T-helper 9 cell (primary cell): ENCODE measurements at regions not wholly inside any gene's neighbourhood (a gene's known extent, or its start where the extent isn't known, plus 50 kb on each side); places are given as distances from the start of the nearest gene placed in this dataset.
"Not testable (repeated sequence)": the region's sequence is repeated elsewhere in the genome, so short reads cannot be mapped to it uniquely, and the experiment has no call there.

Experiments used
- DNase-seq: peaks from one replicate; pipeline ENCODE4 v3.0.0-alpha.2; 2020

- DNase-seq, result no peak
Observed at GRCh38 chr2:237218756-237219155, 133.1 kb downstream of the COPS8 start.

- DNase-seq, result no peak
Observed at GRCh38 chr2:237219826-237220225, 134.1 kb downstream of the COPS8 start.

- no peak for DNase-seq
Observed at GRCh38 chr2:237221443-237221842, 135.8 kb downstream of the COPS8 start.

GRCh38 chr2:237222178-237222577 lies 136.5 kb downstream of the COPS8 start:
- DNase-seq, result no peak

DNA sequence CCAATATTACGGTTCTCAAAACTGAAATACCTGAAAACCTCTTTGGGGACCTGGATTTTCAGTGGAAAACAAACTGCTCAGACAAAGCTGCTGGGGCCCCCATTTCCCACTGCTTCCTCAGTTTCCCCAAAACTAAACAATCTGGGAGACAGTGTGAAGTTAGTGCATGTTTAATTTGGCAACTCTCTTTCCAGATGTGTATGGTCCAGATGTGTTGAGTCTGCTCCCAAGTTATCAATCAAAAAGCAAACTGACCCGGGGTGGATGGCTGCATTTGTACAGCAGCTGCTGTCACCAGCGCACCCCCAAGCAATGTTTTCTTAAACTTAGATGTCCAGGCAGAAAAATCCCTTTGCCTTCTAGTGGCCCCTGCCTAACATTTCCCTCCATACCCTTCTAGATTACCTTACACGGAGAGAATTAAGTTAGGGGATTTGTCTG lies 136.9 kb downstream of the COPS8 start:
- DNase-seq, result no peak

DNA sequence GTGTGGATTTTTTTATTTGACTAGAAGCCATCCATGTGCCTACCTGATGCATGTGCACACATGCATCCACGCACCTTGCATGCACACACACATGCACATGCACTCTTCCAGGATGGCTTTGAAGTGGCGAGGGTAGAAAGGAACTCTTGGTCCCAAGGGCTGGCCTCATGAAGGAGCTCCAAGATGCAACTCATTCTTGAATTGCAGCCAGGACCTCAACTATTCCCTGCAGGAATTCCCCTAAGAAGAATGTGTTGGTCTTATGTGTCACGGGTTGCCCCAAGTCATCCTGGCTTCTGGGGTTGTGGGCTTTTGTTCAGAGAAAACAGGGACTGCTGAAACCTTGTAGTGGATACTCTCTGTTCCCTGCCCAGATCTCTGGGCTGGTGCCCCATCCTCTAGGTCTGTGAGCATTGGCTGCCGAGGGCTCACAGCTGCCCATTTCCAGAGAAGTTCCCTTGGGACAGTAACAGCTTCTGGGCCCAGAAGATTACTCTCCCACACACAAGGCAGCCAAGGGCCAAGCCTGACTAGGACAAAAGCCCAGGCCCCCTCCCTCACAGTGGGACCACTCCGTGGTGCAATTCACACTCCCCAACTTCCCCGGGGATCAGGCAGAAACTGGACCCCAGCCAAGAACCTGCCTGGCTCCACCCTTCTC lies 137.6 kb downstream of the COPS8 start:
- DNase-seq, result no peak

DNA sequence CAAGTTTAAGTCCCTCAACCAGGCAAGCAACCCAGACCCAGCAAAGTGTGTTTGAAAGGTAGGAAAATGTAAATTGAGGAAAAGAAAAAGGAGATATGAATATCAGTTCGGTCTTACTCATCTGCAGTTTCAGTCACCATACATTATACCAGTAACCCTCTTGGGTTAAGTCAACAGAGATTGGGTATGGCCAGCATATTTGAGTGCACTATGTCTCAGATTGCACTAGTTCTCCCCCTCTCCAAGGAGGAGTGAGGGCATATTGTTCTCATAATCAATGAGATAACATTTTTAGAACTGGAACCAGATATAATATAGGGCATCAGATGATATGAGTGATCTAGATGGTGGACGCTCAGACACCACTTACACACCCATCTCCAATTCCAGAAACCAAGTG lies 141.5 kb downstream of the COPS8 start:
- DNase-seq, result no peak

DNA sequence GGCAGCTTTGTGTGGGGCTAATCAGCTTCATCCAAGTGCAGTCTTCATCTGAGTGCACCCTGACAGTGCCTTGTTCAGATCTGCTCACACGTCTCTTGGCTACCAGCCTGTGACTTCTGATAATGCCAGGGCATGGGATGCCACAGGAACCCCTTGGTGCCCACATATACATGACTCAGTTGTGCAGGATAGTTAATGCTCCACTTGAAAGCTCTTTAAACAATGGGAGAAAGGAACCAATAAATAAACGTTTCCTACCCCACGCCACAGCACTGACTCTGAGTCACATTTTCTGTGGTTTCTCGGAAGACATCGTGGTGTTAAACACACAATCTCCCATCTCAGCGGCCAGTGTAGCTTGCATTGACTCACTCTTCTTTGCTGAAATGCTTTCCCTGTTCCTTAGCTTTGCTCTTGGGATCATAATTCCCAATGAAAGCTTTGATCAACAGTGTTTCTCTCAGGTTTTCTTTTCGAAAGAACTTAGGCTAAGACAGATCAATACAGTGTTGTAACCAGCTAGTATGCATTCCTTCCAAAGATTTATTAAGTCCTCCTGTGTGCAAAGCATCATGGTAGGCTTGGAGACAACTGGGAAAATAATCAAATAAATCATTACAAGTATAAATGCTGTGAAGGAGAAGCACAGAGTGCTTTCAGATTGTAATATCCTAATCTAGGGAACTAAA lies 142.0 kb downstream of the COPS8 start:
- no peak for DNase-seq

DNA sequence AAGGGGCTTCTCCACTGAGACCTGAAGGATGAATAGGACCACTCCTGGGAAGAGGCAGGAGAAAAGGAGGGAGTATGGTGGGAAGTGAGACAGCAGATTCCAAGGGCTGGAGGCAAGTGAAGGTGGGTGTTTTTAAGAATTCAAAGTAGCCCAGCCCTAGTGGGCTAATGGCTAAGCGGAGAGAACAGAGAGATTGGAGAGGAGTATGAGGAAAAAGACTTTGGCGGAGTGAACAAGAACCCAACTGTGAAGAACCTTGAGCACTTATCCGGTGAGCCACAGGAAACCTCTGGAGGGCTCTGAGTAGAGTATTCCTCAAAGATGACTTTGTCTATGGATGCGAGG lies 142.6 kb downstream of the COPS8 start:
- no peak for DNase-seq

DNA sequence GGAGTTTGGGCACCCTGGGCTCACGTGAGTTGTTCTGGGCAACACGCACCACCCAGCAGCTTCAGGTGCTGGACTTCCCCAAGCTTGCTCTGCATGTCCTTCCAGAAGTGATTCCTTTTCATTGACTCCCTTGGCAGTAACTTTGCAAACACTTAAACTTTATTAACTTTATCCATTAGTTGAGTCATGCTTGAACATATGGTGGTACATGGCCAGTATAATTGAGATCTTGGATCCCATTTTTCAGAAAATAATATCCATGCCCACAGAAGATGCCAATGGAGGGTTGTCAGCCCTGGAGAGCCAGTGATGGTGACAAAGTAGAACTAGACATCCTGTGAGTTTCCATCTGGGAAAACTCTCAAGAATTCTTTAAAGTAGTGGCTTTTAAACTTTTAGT lies 144.2 kb downstream of the COPS8 start:
- no peak for DNase-seq

- DNase-seq, result no peak
Observed at GRCh38 chr2:237230355-237230754, 144.7 kb downstream of the COPS8 start.

GRCh38 chr2:237231593-237231992 lies 145.9 kb downstream of the COPS8 start:
- DNase-seq, result no peak

- no peak for DNase-seq
Observed at GRCh38 chr2:237232166-237232565, 146.5 kb downstream of the COPS8 start.

DNA sequence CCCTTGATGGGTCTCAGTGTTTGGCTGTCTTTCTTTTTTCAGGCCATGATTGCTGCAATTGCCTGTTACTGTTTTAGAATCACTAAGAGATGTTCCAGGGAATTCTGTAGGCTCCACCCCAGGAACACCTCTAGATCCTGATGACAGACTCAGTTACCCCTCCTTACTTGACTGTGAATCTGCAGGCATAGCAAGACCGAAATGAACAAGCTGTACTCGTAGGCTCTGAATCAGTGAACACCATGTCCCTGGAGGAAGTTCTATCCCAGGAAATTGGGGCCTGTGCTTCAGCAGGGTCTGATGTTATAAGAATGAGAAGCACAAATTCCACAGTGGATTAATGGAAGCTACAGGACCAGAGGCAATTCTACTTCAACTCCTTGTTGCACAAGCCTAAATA lies 148.6 kb downstream of the COPS8 start:
- DNase-seq, result no peak

- no peak for DNase-seq
Observed at GRCh38 chr2:237235383-237236095, 149.8 kb downstream of the COPS8 start.

- DNase-seq, result no peak
Observed at GRCh38 chr2:237236188-237236587, 150.5 kb downstream of the COPS8 start.

GRCh38 chr2:237238249-237238648 lies 152.6 kb downstream of the COPS8 start:
- no peak for DNase-seq

DNA sequence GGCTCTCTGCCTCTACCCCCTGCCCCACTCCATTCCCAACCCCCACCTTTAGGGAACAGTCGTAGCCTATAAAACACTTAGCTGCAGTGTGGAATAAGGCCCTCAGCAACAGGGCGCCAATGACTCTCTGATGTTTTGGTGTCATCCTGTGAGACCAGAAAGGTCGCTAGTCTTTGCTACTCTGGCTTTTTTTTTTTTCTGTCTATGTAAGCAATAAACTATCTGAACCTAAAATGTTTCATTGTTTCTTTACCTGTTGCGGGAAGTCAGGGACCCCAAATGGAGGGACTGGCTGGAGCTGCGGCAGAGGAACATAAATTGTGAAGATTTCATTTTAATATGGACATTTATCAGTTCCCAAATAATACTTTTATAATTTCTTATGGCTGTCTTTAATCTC lies 154.6 kb downstream of the COPS8 start:
- DNase-seq, result no peak

DNA sequence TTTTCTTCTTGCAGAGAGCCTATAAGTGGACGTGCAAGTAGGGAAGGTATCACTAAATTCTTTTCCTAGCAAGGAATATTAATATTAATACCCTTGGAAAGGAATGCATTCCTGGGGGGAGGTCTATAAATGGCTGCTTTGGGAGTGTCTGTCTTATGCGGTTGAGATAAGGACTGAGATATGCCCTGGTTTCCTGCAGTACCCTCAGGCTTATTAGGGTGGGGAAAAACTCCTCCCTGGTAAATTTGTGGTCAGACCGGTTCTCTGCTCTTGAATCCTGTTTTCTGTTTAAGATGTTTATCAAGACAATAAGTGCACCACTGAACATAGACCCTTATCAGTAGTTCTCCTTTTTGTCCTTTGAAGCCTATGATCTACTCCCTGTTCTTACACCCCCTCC lies 155.2 kb downstream of the COPS8 start:
- not testable (repeated sequence) for DNase-seq

GRCh38 chr2:237242091-237242536 lies 156.4 kb downstream of the COPS8 start:
- DNase-seq, result no peak

DNA sequence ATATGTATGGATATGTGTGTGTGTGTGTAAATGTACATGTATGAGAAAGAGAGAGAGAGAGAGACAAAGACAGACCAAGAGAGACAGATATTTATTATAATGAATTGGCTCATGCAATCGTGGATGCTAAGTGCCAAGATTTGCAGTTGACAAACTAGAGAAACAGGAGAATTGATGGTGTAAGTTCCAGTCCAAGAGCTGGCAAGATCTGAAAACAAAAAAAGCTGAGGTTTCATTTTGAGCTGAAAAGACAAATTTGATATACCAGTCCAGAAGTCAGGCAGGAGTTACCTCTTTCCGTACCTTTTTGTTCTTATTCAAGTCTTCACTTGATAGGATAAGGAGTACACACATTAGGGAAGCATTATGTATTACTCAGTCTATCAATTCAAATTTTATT lies 157.8 kb downstream of the COPS8 start:
- no peak for DNase-seq

- DNase-seq, result no peak
Observed at GRCh38 chr2:237244178-237244577, 158.5 kb downstream of the COPS8 start.

GRCh38 chr2:237244976-237245646 lies 159.4 kb downstream of the COPS8 start:
- no peak for DNase-seq

GRCh38 chr2:237250599-237250998 lies 163.4 kb downstream of the COL6A3 start:
- DNase-seq, result no peak
